Psoas muscle (tissue), 7 donors: ENCODE measurements at regions not wholly inside any gene's neighbourhood (a gene's known extent, or its start where the extent isn't known, plus 50 kb on each side); places are given as distances from the start of the nearest gene placed in this dataset.

Source experiments
- ATAC-seq, 4 donors: fragments of 200-7000 bp; cut with Tn5 transposase; one replicate each; pipeline ENCODE4 v1.9.1; 2020; ENCODE audit warnings: moderate library complexity in 3 of 4, mild to moderate bottlenecking in 2 of 4
- DNase-seq, 2 donors: peaks; one replicate each; pipeline ENCODE4 v3.0.0-alpha.2; 2020
- H3K27ac ChIP-seq: fragments of 200-600 bp; one replicate; pipeline ENCODE4 v1.8.0; 2022
- H3K27me3 ChIP-seq, 3 donors: fragments of 200-600 bp in 1 of 3; one replicate each; pipeline versions ENCODE4 v1.6.1 to v1.8.0; 2013 to 2022; ENCODE audit warnings: low read length in 2 of 3, mild to moderate bottlenecking in 2 of 3, moderate library complexity in 1 of 3; ENCODE audit not compliant: insufficient read depth in 3 of 3
- H3K36me3 ChIP-seq, 2 donors: fragments of 200-600 bp in 1 of 2; one replicate each; pipeline versions ENCODE4 v1.6.1 to v1.8.0; 2013 to 2022; ENCODE audit warnings: low read depth in 1 of 2, mild to moderate bottlenecking in 1 of 2, moderate library complexity in 1 of 2; ENCODE audit not compliant: insufficient read depth in 1 of 2
- H3K4me1 ChIP-seq: fragments of 200-600 bp; one replicate; pipeline ENCODE4 v1.8.0; 2022
- H3K4me3 ChIP-seq: fragments of 200-600 bp; one replicate; pipeline ENCODE4 v1.8.0; 2022; ENCODE audit warnings: mild to moderate bottlenecking
- H3K9me3 ChIP-seq: fragments of 200-600 bp; one replicate; pipeline ENCODE4 v1.8.0; 2022
- CTCF ChIP-seq: fragments of 200-600 bp; IDR thresholded peaks from one replicate; pipeline ENCODE4 v1.8.0; 2022; ENCODE audit warnings: antibody characterized with exemption
- WGBS, 3 donors: extraction: QIAGEN DNeasy Blood & Tissue Kit; methylation state at CpG; one replicate each; pipeline versions ENCODE4 v1.1.6 to v1.1.7; 2013; 5-methylcytosine and 5-hydroxymethylcytosine counted together
- intact Hi-C, 2 donors: fragments of 100-400 bp; cut with DNase I; formaldehyde crosslinking; loops; one replicate each; pipeline versions ENCODE4 v1.11.0 to v1.14.2; 2022
- donor health status: healthy with polysubstance abuse.
- donor health status: DM: no; HTN: no; CAD: no; lungs with moderate emphysema.
- donor health status: Bipolar disorder and iron deficiency.
- donor health status: healthy.
- donor health status: DM: yes; HTN: yes; CAD: no.
- donor health status: DM: no; HTN: no; CAD: no.
- donor health status: DM: yes; HTN: yes; CAD: no.

- H3K4me1 ChIP-seq = no peaks in the 10 kb centered on the region
- H3K36me3 ChIP-seq = no peaks in the 10 kb centered on the region
- TF ChIP-seq CTCF = no peak
- intact Hi-C loops = no loop called here
- DNase-seq (no peak), ATAC-seq (no peak)
- WGBS, 3 donors = 77 to 80% (median 78%) methylated on average over 4 of the region's 4 CpGs
- H3K9me3 ChIP-seq = no peaks in the 10 kb centered on the region
- H3K27me3 ChIP-seq = no peaks in the 10 kb centered on the region
- no peak overlapping the region for H3K27ac ChIP-seq
- H3K4me3 ChIP-seq = no peak overlapping the region
Observed at GRCh38 chr16:6674071-6674470, 658.6 kb upstream of the RBFOX1 start.

- no peaks in the 10 kb centered on the region for H3K4me1 ChIP-seq
- no peak for DNase-seq
- no peak for TF ChIP-seq CTCF
- no peaks in the 10 kb centered on the region for H3K36me3 ChIP-seq
- 61 to 81% (median 71%) methylated on average over 2 of the region's 2 CpGs for WGBS, 3 donors
- no peak overlapping the region for H3K27ac ChIP-seq
- no peak overlapping the region for H3K4me3 ChIP-seq
- H3K27me3 ChIP-seq = no peaks in the 10 kb centered on the region
- ATAC-seq = no peak
- H3K9me3 ChIP-seq = no peaks in the 10 kb centered on the region
- intact Hi-C loops = no loop called here
Observed at GRCh38 chr16:6672507-6672906, 660.1 kb upstream of the RBFOX1 start.

- 61 to 75% (median 69%) methylated on average over 4 of the region's 4 CpGs for WGBS, 3 donors
- H3K27me3 ChIP-seq = no peaks in the 10 kb centered on the region
- H3K27ac ChIP-seq = no peak overlapping the region
- TF ChIP-seq CTCF = no peak
- intact Hi-C loops = no loop called here
- no peak overlapping the region for H3K4me3 ChIP-seq
- no peaks in the 10 kb centered on the region for H3K9me3 ChIP-seq
- no peak for DNase-seq
- H3K4me1 ChIP-seq = no peaks in the 10 kb centered on the region
- ATAC-seq = no peak
- no peaks in the 10 kb centered on the region for H3K36me3 ChIP-seq
Observed at GRCh38 chr16:6667393-6667792, 665.3 kb upstream of the RBFOX1 start.

- Histone ChIP-seq H3K4me1 (no peaks in the 10 kb centered on the region), H3K4me3 (no peak overlapping the region), H3K27ac (no peak overlapping the region), H3K36me3 (no peaks in the 10 kb centered on the region), H3K9me3 (no peaks in the 10 kb centered on the region), H3K27me3 (no peaks in the 10 kb centered on the region)
- no peak for TF ChIP-seq CTCF
- intact Hi-C loops = no loop called here
- no peak for ATAC-seq
- DNase-seq = no peak
- WGBS, 3 donors = 71 to 77% (median 77%) methylated on average over 7 of the region's 7 CpGs
Observed at GRCh38 chr16:6665126-6665525, 667.5 kb upstream of the RBFOX1 start.

GRCh38 chr16:6663668-6664067 lies 669.0 kb upstream of the RBFOX1 start:
- TF ChIP-seq CTCF = no peak
- ATAC-seq (no peak), DNase-seq (no peak)
- Histone ChIP-seq H3K4me3 (no peak overlapping the region), H3K9me3 (no peaks in the 10 kb centered on the region), H3K27ac (no peak overlapping the region), H3K4me1 (no peaks in the 10 kb centered on the region), H3K36me3 (no peaks in the 10 kb centered on the region), H3K27me3 (no peaks in the 10 kb centered on the region)
- intact Hi-C loops = no loop called here
- WGBS, 3 donors = 43 to 50% (median 44%) methylated on average over 2 of the region's 2 CpGs
